ENCODE measurements at regions not wholly inside any gene's neighbourhood (a gene's known extent, or its start where the extent isn't known, plus 50 kb on each side); places are given as distances from the start of the nearest gene placed in this dataset.

DNA sequence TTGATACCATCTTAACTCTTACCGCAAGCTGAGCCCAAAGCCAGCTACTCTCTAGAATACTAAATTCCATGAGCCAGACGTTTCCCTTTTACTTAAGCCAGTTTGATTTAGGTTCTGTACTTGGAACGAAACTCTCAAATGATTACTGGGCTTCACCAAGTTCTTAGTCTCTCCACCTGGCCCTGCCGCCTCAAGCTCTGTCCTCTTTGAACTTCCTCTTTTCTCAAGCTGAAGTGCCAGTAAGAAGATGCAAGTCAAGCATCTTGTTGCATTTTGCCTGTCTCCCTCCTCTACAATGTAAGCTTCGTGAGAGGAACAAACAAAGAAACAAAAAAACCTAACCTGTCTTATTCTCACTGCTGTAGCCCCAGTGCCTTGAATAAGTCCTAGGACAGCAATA, 358.2 kb upstream of the NPVF start:
- CTCF ChIA-PET = interaction anchor here (0.8 to 2.0 kb wide), 6 partner anchors 19 to 72 kb away, joined by 3 to 9 read pairs (median 3); no protein-coding TSS in a partner anchor
- 37% methylated on average over 5 of the region's 5 CpGs for WGBS (ENCODE audit: missing lambda C conversion rate)
- Histone ChIP-seq H3K27ac (no peak overlapping the region), H3K9me3 (no peaks in the 10 kb centered on the region), H3K4me2 (no peak overlapping the region), H3K4me1 (no peaks in the 10 kb centered on the region), H3K4me3 (no peak overlapping the region)
- FAIRE-seq (no peak), ATAC-seq (no peak), DNase-seq (ENCODE audit: low read depth in 1 of 2, low spot score in 1 of 2) (no peak)
- POLR2A ChIA-PET = interaction anchor here (0.6 kb wide), 1 partner anchor 191 kb away, joined by 3 read pairs; no protein-coding TSS in a partner anchor
- TF ChIP-seq POLR2AphosphoS2 (conservative IDR thresholded peaks at IDR 0.05; ENCODE audit: low read length) (no peak), JUN (IDR thresholded peaks at IDR 0.05) (no peak), CBX8 (IDR thresholded peaks at IDR 0.05) (no peak), MAZ (IDR thresholded peaks at IDR 0.05; ENCODE audit: borderline replicate concordance, low read depth, low read length) (no peak)
- TF ChIP-seq, protein P1, sequence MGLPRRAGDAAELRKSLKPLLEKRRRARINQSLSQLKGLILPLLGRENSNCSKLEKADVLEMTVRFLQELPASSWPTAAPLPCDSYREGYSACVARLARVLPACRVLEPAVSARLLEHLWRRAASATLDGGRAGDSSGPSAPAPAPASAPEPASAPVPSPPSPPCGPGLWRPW (IDR thresholded peaks at IDR 0.05) = no peak

DNA sequence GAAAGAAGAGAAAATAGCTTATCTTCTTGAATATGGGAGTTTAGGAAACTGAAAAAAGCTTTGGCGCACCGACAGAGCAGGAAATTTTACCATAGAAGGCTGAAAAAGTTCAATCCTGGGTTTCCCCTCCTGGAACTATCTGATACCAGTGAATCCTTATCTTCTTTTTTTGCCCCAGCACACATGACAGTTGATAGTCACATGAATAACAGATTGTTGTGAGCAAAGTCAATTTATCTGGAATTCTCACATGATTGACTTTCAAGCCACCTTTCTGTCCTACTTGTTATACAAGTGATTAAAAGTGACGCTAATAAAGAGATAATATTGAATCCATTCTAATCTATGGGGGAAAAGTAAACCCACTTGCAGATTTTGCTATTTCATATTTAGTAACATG, 365.8 kb upstream of the NPVF start:
- ATAC-seq (no peak), FAIRE-seq (no peak), DNase-seq (ENCODE audit: low read depth in 1 of 2, low spot score in 1 of 2) (no peak)
- 14% methylated on average over 3 of the region's 3 CpGs for WGBS (ENCODE audit: missing lambda C conversion rate)
- Histone ChIP-seq H3K4me1 (no peaks in the 10 kb centered on the region), H3K27ac (no peak overlapping the region), H3K4me2 (no peak overlapping the region), H3K9me3 (no peaks in the 10 kb centered on the region), H3K4me3 (no peak overlapping the region)
- TF ChIP-seq ZC3H11A (IDR thresholded peaks at IDR 0.05) (no peak), MYC (IDR thresholded peaks at IDR 0.05; ENCODE audit: borderline replicate concordance, low read length) (no peak), CBX2 (IDR thresholded peaks at IDR 0.05; ENCODE audit: borderline replicate concordance, low read depth) (no peak), CBX8 (IDR thresholded peaks at IDR 0.05) (no peak), MAZ (IDR thresholded peaks at IDR 0.05; ENCODE audit: borderline replicate concordance, low read depth, low read length) (no peak), BHLHE40 (IDR thresholded peaks at IDR 0.05; ENCODE audit: low read depth, low read length) (no peak), MAFK (IDR thresholded peaks at IDR 0.05; ENCODE audit: partially characterized antibody) (no peak), CEBPB (IDR thresholded peaks at IDR 0.05) (no peak), RFX5 (IDR thresholded peaks at IDR 0.05) (no peak), POLR2A (IDR thresholded peaks at IDR 0.05; ENCODE audit: low read length) (no peak), EP300 (IDR thresholded peaks at IDR 0.05) (no peak), EHMT2 (IDR thresholded peaks at IDR 0.05; ENCODE audit: low read depth) (no peak), TFCP2L1 (CRISPR knock-in tag; IDR thresholded peaks at IDR 0.05) (no peak), KDM1A (IDR thresholded peaks at IDR 0.05; ENCODE audit: low read depth) (no peak)
- CTCF ChIA-PET = interaction anchor here (0.9 to 1.0 kb wide), 2 partner anchors 14 to 245 kb away, joined by 3 to 4 read pairs; no protein-coding TSS in a partner anchor
- POLR2A ChIA-PET = no interaction called here

- 0% methylated on average over 2 of the region's 2 CpGs for WGBS (ENCODE audit: missing lambda C conversion rate)
- no peaks in the 10 kb centered on the region for H3K4me1 ChIP-seq
- no peaks in the 10 kb centered on the region for H3K9me3 ChIP-seq
- no peak overlapping the region for H3K27ac ChIP-seq
- no peak overlapping the region for H3K4me2 ChIP-seq
- FAIRE-seq = no peak
- DNase-seq (ENCODE audit: low read depth in 1 of 2, low spot score in 1 of 2) = no peak
- no peak for ATAC-seq
- CTCF ChIA-PET = interaction anchor here (1.0 kb wide), 1 partner anchor 15 kb away, joined by 3 read pairs; no protein-coding TSS in a partner anchor
- POLR2A ChIA-PET = no interaction called here
- no peak overlapping the region for H3K4me3 ChIP-seq
- TF ChIP-seq ZC3H11A (IDR thresholded peaks at IDR 0.05) (no peak), NR3C1 (IDR thresholded peaks at IDR 0.05) (no peak), ZFP36 (IDR thresholded peaks at IDR 0.05; ENCODE audit: borderline replicate concordance, partially characterized antibody) (no peak), MAFK (IDR thresholded peaks at IDR 0.05; ENCODE audit: partially characterized antibody) (peak; percentile 72), BCL3 (IDR thresholded peaks at IDR 0.05) (no peak), JUN (IDR thresholded peaks at IDR 0.05) (no peak)
- TF ChIP-seq, protein P2, sequence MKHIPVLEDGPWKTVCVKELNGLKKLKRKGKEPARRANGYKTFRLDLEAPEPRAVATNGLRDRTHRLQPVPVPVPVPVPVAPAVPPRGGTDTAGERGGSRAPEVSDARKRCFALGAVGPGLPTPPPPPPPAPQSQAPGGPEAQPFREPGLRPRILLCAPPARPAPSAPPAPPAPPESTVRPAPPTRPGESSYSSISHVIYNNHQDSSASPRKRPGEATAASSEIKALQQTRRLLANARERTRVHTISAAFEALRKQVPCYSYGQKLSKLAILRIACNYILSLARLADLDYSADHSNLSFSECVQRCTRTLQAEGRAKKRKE (CRISPR knock-in tag; IDR thresholded peaks at IDR 0.05; ENCODE audit: low read depth) = no peak
Measured at GRCh38 chr7:25594728-25595127, 366.4 kb upstream of the NPVF start.

Data from A549 (cell line).